Mammary epithelial cell (primary cell): ENCODE measurements at regions not wholly inside any gene's neighbourhood (a gene's known extent, or its start where the extent isn't known, plus 50 kb on each side); places are given as distances from the start of the nearest gene placed in this dataset.

Source experiments
- CTCF ChIP-seq, 2 donors: IDR thresholded peaks in 1 of 2; conservative IDR thresholded peaks in 1 of 2; 2 replicates each; pipeline ENCODE4 v1.5.1; 2011 to 2012; ENCODE audit warnings: inconsistent platforms in 2 of 2, low read length in 2 of 2, mild to moderate bottlenecking in 2 of 2, control low read depth in 1 of 2, low read depth in 1 of 2; ENCODE audit not compliant: insufficient read depth in 1 of 2; ENCODE audit errors: extremely low read depth in 1 of 2
- EZH2 ChIP-seq: IDR thresholded peaks from 2 replicates; pipeline ENCODE4 v1.6.1; 2012; ENCODE audit warnings: low read length, inconsistent platforms, borderline replicate concordance

GRCh38 chr16:86635926-86636325 lies 57.6 kb downstream of the FOXL1 start:
- TF ChIP-seq CTCF (conservative IDR thresholded peaks at IDR 0.05 in 1 of 2, IDR thresholded peaks at IDR 0.05 in 1 of 2; ENCODE audit: extremely low read depth in 1 of 2, insufficient read depth in 1 of 2, low read depth in 1 of 2, low read length in 2 of 2) (no peak), EZH2 (no peak)
